ENCODE measurements at regions not wholly inside any gene's neighbourhood (a gene's known extent, or its start where the extent isn't known, plus 50 kb on each side); places are given as distances from the start of the nearest gene placed in this dataset.

DNA sequence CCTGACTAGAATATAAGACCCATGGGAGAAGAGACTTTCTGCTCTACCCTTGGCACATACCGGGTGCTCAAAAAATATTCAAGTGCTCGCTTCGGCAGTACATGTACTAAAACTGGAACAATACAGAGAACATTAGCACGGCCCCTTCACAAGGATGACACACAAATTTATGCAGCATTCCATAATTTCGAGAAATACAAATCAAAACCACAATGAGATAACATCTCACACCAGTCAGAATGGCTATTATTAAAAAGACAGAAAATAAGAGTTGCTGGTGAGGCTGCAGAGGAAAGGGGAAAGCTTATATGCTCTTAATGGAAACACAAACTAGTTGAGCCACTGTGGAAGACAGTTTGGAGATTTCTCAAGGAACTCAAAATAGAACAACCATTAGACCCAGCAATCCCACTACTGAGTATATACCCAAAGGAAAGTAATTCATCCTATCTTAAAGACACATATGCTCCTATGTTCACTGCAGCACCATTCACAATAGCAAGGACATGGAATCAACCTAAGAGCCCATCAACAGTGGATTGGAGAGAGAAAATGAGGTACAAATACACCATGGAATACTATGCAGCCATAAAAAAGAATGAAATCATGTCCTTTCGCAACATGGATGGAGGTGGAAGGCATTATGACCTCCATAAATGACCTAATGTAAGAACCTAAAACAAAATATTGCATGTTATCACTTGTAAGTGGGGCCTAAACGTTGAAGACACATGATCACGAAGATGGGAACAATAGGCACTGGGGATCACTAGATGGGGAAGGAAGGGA lies 71.6 kb upstream of the CYP1B1 start:
- DNase-seq, result no peak
- no peak overlapping the region for H3T11ph ChIP-seq (ENCODE audit: low read length)
- H3K27me3 ChIP-seq (ENCODE audit: insufficient read depth, low read length), result no peaks in the 10 kb centered on the region
- no peak overlapping the region for H3K14ac ChIP-seq (ENCODE audit: insufficient read depth, low read length)
- no peaks in the 10 kb centered on the region for H4K20me1 ChIP-seq (ENCODE audit: control insufficient read depth, insufficient read depth, insufficient read length)
- H2BK120ac ChIP-seq (ENCODE audit: low read depth, low read length, poor library complexity, severe bottlenecking), result no peak overlapping the region
- Mint-ChIP-seq H3K36me3 (ENCODE audit: insufficient read depth in 1 of 3, low read depth in 3 of 3) (peaks cover 0 to 2% (median 0%) of the 10 kb centered on the region in 3 experiments; a peak in 1 of 7 replicates), H3K9me3 (peaks cover 0 to 4% of the 10 kb centered on the region in 2 experiments; a peak in 1 of 5 replicates), H3K27ac (peak overlapping the region in 1 of 3 experiments; percentile 95; a peak in 2 of 7 replicates), H3K4me1 (peaks cover 9 to 14% of the 10 kb centered on the region in 2 experiments), H3K4me3 (no peak overlapping the region), H3K27me3 (ENCODE audit: low read depth) (no peaks in the 10 kb centered on the region)
- H2AK5ac ChIP-seq (ENCODE audit: insufficient read length, low read length), result no peak overlapping the region
- no peak overlapping the region for H2BK5ac ChIP-seq (ENCODE audit: insufficient read length, low read length)
- H2BK20ac ChIP-seq (ENCODE audit: low read depth, low read length, poor library complexity, severe bottlenecking), result no peak overlapping the region
- no peak overlapping the region for H3K9ac ChIP-seq (ENCODE audit: extremely low read depth, insufficient read length, low read length)
- no peak overlapping the region for H3K23ac ChIP-seq (ENCODE audit: insufficient read length, low read depth, low read length)
- no peak overlapping the region for H2BK15ac ChIP-seq (ENCODE audit: low read depth, low read length)
- H3K79me2 ChIP-seq (ENCODE audit: insufficient read depth, low read length), result no peaks in the 10 kb centered on the region
- no peak overlapping the region for H3K27ac ChIP-seq (ENCODE audit: insufficient read length, low read depth, low read length)
- no peak overlapping the region for H3K18ac ChIP-seq (ENCODE audit: insufficient read length, low read depth, low read length)
- no peak overlapping the region for H3K56ac ChIP-seq (ENCODE audit: insufficient read length, low read depth, low read length)
- H4K91ac ChIP-seq (ENCODE audit: insufficient read length, low read depth, low read length), result no peak overlapping the region
- no peaks in the 10 kb centered on the region for H3K79me1 ChIP-seq (ENCODE audit: insufficient read depth, low read depth, low read length, poor library complexity, severe bottlenecking)
- no peak overlapping the region for H4K8ac ChIP-seq (replicated peaks; ENCODE audit: insufficient read length, low read depth, low read length)
- no peak overlapping the region for H2BK12ac ChIP-seq (ENCODE audit: insufficient read length, low read depth, low read length)
- H3K4me2 ChIP-seq (ENCODE audit: insufficient read depth, insufficient read length, low read length), result no peak overlapping the region
- TF ChIP-seq CTCF (conservative IDR thresholded peaks at IDR 0.05), result no peak
- no peaks in the 10 kb centered on the region for H3K23me2 ChIP-seq (ENCODE audit: insufficient read length, low read depth, low read length, poor library complexity, severe bottlenecking)
- peaks cover 4% of the 10 kb centered on the region; the same call in 1 of the 2 replicates for H3K4me1 ChIP-seq (ENCODE audit: insufficient read depth, low read length)
- WGBS (ENCODE audit: extremely low coverage, insufficient read length, low lambda C conversion rate), result no CpG with 5 or more reads among the region's 8 CpGs
- no peak overlapping the region for H3K4ac ChIP-seq (ENCODE audit: low read depth, low read length)
- no peak overlapping the region for H2AFZ ChIP-seq (ENCODE audit: low read length)
- H3K9me3 ChIP-seq (ENCODE audit: control insufficient read depth, low read depth, low read length), result no peaks in the 10 kb centered on the region
- H4K5ac ChIP-seq (ENCODE audit: insufficient read length, low read depth, low read length), result no peak overlapping the region
